ENCODE measurements at regions not wholly inside any gene's neighbourhood (a gene's known extent, or its start where the extent isn't known, plus 50 kb on each side); places are given as distances from the start of the nearest gene placed in this dataset.

DNA sequence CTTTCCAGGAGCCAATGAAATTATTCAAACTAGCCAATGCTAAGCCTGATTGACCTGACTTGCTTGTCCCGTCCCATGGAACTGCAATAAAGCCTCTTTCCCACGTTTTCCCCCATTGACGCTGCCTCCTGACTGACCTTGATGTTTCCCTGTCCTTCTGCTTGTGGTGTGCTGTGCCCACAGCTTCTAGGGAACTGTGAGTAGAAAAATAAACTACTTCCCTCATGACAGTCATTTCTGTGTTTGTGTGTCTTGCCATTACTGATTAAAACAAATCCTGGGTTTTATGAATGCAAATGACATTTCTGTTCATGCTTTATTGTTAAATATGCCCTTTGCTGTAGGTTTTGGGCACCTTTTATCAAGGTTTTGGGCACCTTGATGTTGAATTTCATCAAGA, 91.3 kb upstream of the ABI1 start:
- no peaks in the 10 kb centered on the region for H3K36me3 ChIP-seq (ENCODE audit: control insufficient read depth, insufficient read depth, low read length)
- Mint-ChIP-seq H3K27ac (no peak overlapping the region), H3K36me3 (ENCODE audit: low read depth) (no peaks in the 10 kb centered on the region), H3K9me3 (peaks cover 14% of the 10 kb centered on the region), H3K27me3 (ENCODE audit: insufficient read depth) (no peaks in the 10 kb centered on the region), H3K4me1 (no peaks in the 10 kb centered on the region), H3K4me3 (no peak overlapping the region)
- no peak overlapping the region for H3K27ac ChIP-seq (ENCODE audit: low read depth, low read length)
- TF ChIP-seq CTCF (conservative IDR thresholded peaks at IDR 0.05), result no peak
- DNase-seq, result no peak
- peaks cover 7% of the 10 kb centered on the region for H3K9me3 ChIP-seq (ENCODE audit: control insufficient read depth, low read length)
- H3K9ac ChIP-seq (ENCODE audit: extremely low read depth, low read length, poor library complexity, severe bottlenecking), result no peak overlapping the region
- H3K4me3 ChIP-seq (ENCODE audit: low read length), result no peak overlapping the region
- no peaks in the 10 kb centered on the region for H3K4me1 ChIP-seq (ENCODE audit: control insufficient read depth, insufficient read depth, low read length)
- WGBS, 2 experiments (ENCODE audit: insufficient coverage in 1 of 2, insufficient read length in 1 of 2), result 77 to 96% methylated on average over 3 of the region's 3 CpGs
- no peaks in the 10 kb centered on the region for H3K27me3 ChIP-seq (ENCODE audit: control insufficient read depth, insufficient read depth, low read length, poor library complexity, severe bottlenecking)

- Mint-ChIP-seq H3K36me3 (ENCODE audit: low read depth) (no peaks in the 10 kb centered on the region), H3K27me3 (ENCODE audit: insufficient read depth) (no peaks in the 10 kb centered on the region), H3K27ac (no peak overlapping the region), H3K4me1 (no peaks in the 10 kb centered on the region), H3K4me3 (no peak overlapping the region), H3K9me3 (peaks cover 14% of the 10 kb centered on the region)
- H3K27ac ChIP-seq (ENCODE audit: low read depth, low read length), result no peak overlapping the region
- no peaks in the 10 kb centered on the region for H3K27me3 ChIP-seq (ENCODE audit: control insufficient read depth, insufficient read depth, low read length, poor library complexity, severe bottlenecking)
- no peaks in the 10 kb centered on the region for H3K36me3 ChIP-seq (ENCODE audit: control insufficient read depth, insufficient read depth, low read length)
- DNase-seq, result no peak
- H3K4me1 ChIP-seq (ENCODE audit: control insufficient read depth, insufficient read depth, low read length), result no peaks in the 10 kb centered on the region
- peaks cover 7% of the 10 kb centered on the region for H3K9me3 ChIP-seq (ENCODE audit: control insufficient read depth, low read length)
- TF ChIP-seq CTCF (conservative IDR thresholded peaks at IDR 0.05), result no peak
- WGBS, 2 experiments (ENCODE audit: insufficient coverage in 1 of 2, insufficient read length in 1 of 2), result no CpG with 5 or more reads among the region's 1 CpG
- no peak overlapping the region for H3K4me3 ChIP-seq (ENCODE audit: low read length)
- no peak overlapping the region for H3K9ac ChIP-seq (ENCODE audit: extremely low read depth, low read length, poor library complexity, severe bottlenecking)
These were observed 90.9 kb upstream of the ABI1 start for GRCh38 chr10:26951650-26952049.

DNA sequence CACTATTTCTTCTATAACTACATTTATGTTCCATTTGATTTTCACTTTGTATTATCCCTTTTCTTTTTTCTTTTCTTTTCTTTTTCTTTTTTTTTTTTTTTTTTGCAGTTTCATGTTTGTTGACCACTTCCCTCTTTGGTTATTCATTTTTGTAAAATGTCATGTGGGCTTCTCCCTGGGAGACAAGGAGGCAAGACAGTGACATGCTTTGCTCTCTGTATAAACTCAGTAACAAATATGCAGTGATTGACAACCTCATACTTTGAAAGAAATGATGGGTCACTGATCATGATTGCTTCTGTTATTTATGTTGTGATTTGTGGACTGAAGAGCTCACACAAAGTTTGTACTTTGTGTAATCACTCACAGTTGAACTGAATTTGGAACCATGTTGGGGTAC, 90.2 kb upstream of the ABI1 start:
- Mint-ChIP-seq H3K36me3 (ENCODE audit: low read depth) (no peaks in the 10 kb centered on the region), H3K27me3 (ENCODE audit: insufficient read depth) (no peaks in the 10 kb centered on the region), H3K27ac (no peak overlapping the region), H3K4me3 (no peak overlapping the region), H3K9me3 (peaks cover 14% of the 10 kb centered on the region), H3K4me1 (no peaks in the 10 kb centered on the region)
- H3K4me3 ChIP-seq (ENCODE audit: low read length), result no peak overlapping the region
- DNase-seq, result no peak
- no peaks in the 10 kb centered on the region for H3K36me3 ChIP-seq (ENCODE audit: control insufficient read depth, insufficient read depth, low read length)
- H3K27me3 ChIP-seq (ENCODE audit: control insufficient read depth, insufficient read depth, low read length, poor library complexity, severe bottlenecking), result no peaks in the 10 kb centered on the region
- TF ChIP-seq CTCF (conservative IDR thresholded peaks at IDR 0.05), result no peak
- no peak overlapping the region for H3K9ac ChIP-seq (ENCODE audit: extremely low read depth, low read length, poor library complexity, severe bottlenecking)
- H3K27ac ChIP-seq (ENCODE audit: low read depth, low read length), result no peak overlapping the region
- H3K9me3 ChIP-seq (ENCODE audit: control insufficient read depth, low read length), result peaks cover 7% of the 10 kb centered on the region
- H3K4me1 ChIP-seq (ENCODE audit: control insufficient read depth, insufficient read depth, low read length), result no peaks in the 10 kb centered on the region
